Ovary (tissue), 7 donors: ENCODE measurements at regions not wholly inside any gene's neighbourhood (a gene's known extent, or its start where the extent isn't known, plus 50 kb on each side); places are given as distances from the start of the nearest gene placed in this dataset. TPM values are rescaled to one million over a fixed set of nuclear protein-coding genes. Genes with fewer than 3 reads are reported as not detected.

Experiments used
- DNase-seq, 5 donors: peaks; one replicate each; pipeline ENCODE4 v3.0.0-alpha.2; 2019 to 2020
- H3K27ac ChIP-seq, 2 donors: fragments of 200-600 bp; one replicate each; pipeline versions ENCODE4 v1.5.1 to v1.8.0; 2019 to 2022
- H3K27me3 ChIP-seq: fragments of 200-600 bp; one replicate; pipeline ENCODE4 v1.8.0; 2022
- H3K36me3 ChIP-seq: fragments of 200-600 bp; sonication (generic); one replicate; pipeline ENCODE4 v1.5.1; 2019
- H3K4me1 ChIP-seq: one replicate; pipeline ENCODE4 v1.8.1; 2013; ENCODE audit warnings: mild to moderate bottlenecking, moderate library complexity; ENCODE audit not compliant: insufficient read depth
- H3K4me3 ChIP-seq: fragments of 200-600 bp; sonication (generic); one replicate; pipeline ENCODE4 v1.5.1; 2017
- H3K9me3 ChIP-seq, 2 donors: fragments of 200-600 bp in 1 of 2; sonication (generic) in 1 of 2; one replicate each; pipeline versions ENCODE4 v1.5.1 to v1.8.1; 2013 to 2019; ENCODE audit warnings: mild to moderate bottlenecking in 1 of 2, moderate library complexity in 1 of 2
- CTCF ChIP-seq, 3 donors: fragments of 450-650 bp in 2 of 3; fragments of 200-600 bp in 1 of 3; IDR thresholded peaks; one replicate each; pipeline versions ENCODE4 v1.5.1 to v1.8.0; 2016 to 2022; ENCODE audit warnings: antibody characterized with exemption in 3 of 3, mild to moderate bottlenecking in 1 of 3
- EP300 ChIP-seq: sonication (generic); formaldehyde crosslinking; IDR thresholded peaks from one replicate; pipeline ENCODE4 v1.6.1; 2017; ENCODE audit warnings: antibody characterized with exemption
- POLR2A ChIP-seq: fragments of 450-650 bp; IDR thresholded peaks from one replicate; pipeline ENCODE4 v1.6.1; 2017; ENCODE audit warnings: antibody characterized with exemption, mild to moderate bottlenecking, moderate library complexity
- WGBS, 3 donors: extraction: QIAGEN DNeasy Blood & Tissue Kit in 1 of 3; methylation state at CpG; one replicate each; pipeline versions ENCODE4 v1.1.5 to v1.1.7; 2013 to 2017; 5-methylcytosine and 5-hydroxymethylcytosine counted together
- intact Hi-C, 4 donors: fragments of 100-400 bp; cut with DNase I; formaldehyde crosslinking; loops; one replicate each; pipeline versions ENCODE4 v1.11.0 to v1.15.1; 2022 to 2023
- small RNA-seq: library from RNA; depleted of rRNA; stranded (forward); fragments of <200 nt; gene quantifications from one replicate; pipeline ENCODE3, GENCODE V24; 2016
- donor health status: DM: no; HTN: no; CAD: no; lungs with moderate emphysema.
- donor health status: DM: no; HTN: no; CAD: no.
- donor health status: Bipolar disorder and iron deficiency.
- donor health status: DM: no; HTN: no; CAD: no.
- donor health status: DM: yes; HTN: yes; CAD: no.

- no peak for TF ChIP-seq POLR2A
- no peak for TF ChIP-seq EP300
- no peak for TF ChIP-seq CTCF (IDR thresholded peaks at IDR 0.05)
- Histone ChIP-seq H3K36me3 (no peaks in the 10 kb centered on the region), H3K27ac (no peak overlapping the region), H3K4me3 (no peak overlapping the region), H3K4me1 (no peaks in the 10 kb centered on the region), H3K9me3 (no peaks in the 10 kb centered on the region), H3K27me3 (no peaks in the 10 kb centered on the region)
- intact Hi-C loops: no loop called here
- no peak for DNase-seq
- 6 to 10% (median 10%) methylated on average over 3 of the region's 3 CpGs for WGBS, 3 donors
These were observed 56.2 kb upstream of the BTBD3 start for GRCh38 chr20:11861479-11861878.

DNA sequence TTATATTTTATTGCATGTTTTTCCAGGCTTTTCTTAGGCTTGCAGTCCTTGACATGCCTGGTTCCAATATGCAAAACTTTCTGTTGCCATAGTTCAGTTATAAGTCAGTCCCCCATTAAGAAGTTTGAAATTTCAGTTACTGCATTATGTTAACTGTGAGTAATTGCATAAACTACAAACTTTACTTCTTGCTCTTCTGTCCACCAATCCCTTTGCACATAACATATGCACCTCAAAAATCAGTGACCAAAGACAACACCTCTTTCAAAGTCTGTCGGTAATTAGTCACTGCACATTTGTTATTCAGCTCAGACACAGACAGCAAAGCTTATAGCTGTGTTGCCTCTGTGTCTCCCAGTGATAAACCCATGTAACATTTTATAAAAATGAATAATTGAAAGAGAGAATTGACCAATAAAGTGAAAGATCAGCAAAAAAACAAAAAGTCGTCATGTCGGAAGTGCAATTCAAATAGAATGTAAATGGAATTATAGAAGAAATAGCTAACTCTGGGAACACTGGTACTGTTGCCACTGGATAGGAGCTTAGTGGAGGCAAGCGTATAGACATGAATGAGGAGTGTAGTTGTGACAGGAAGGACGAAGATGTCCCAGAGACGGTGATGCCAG is 50.3 kb upstream of the BTBD3 start:
- TF ChIP-seq CTCF (IDR thresholded peaks at IDR 0.05): no peak
- no peak for TF ChIP-seq EP300
- TF ChIP-seq POLR2A: no peak
- no peak overlapping the region for H3K27ac ChIP-seq
- no peaks in the 10 kb centered on the region for H3K27me3 ChIP-seq
- 74 to 89% (median 81%) methylated on average over 6 of the region's 6 CpGs for WGBS, 3 donors
- intact Hi-C loops: no loop called here
- no peaks in the 10 kb centered on the region for H3K4me1 ChIP-seq
- H3K36me3 ChIP-seq: no peaks in the 10 kb centered on the region
- no peak for DNase-seq
- H3K9me3 ChIP-seq: no peaks in the 10 kb centered on the region
- no peak overlapping the region for H3K4me3 ChIP-seq

Small RNAs in the stretch of these regions (small RNA-seq; reads per million reads assigned to genes)
- gene AL080274.1: not detected
- not detected for gene RN7SKP111
